Stimulated activated CD8-positive, alpha-beta memory T cell treated with anti-CD3 and anti-CD28 coated beads, Interleukin-15, amount 100 ng/mL, for 48 hours (primary cell): ENCODE measurements at regions not wholly inside any gene's neighbourhood (a gene's known extent, or its start where the extent isn't known, plus 50 kb on each side); places are given as distances from the start of the nearest gene placed in this dataset.
A peak's percentile ranks its signal among the peaks of the same experiment; 100 is the strongest.
"Not testable (repeated sequence)": the region's sequence is repeated elsewhere in the genome, so short reads cannot be mapped to it uniquely, and the experiment has no call there.

ENCODE experiments used
- DNase-seq, 2 donors: peaks; one replicate each; pipeline ENCODE4 v3.0.0-alpha.2; 2020; ENCODE audit warnings: low read depth in 2 of 2

- no peak for DNase-seq
These were observed 242.2 kb downstream of the EMX2 start for GRCh38 chr10:117784776-117785175.

GRCh38 chr10:117788911-117789310 lies 246.4 kb downstream of the EMX2 start:
- no peak for DNase-seq

- DNase-seq = no peak
These were observed 247.6 kb downstream of the EMX2 start for GRCh38 chr10:117790179-117790578.

GRCh38 chr10:117790621-117791020 lies 248.1 kb downstream of the EMX2 start:
- DNase-seq = no peak

- DNase-seq = no peak
These were observed 249.7 kb downstream of the EMX2 start for GRCh38 chr10:117792214-117792613.

- DNase-seq = no peak
These were observed 250.5 kb downstream of the RAB11FIP2 start for GRCh38 chr10:117796130-117796745.

GRCh38 chr10:117797296-117797695 lies 249.4 kb downstream of the RAB11FIP2 start:
- no peak for DNase-seq

GRCh38 chr10:117801691-117802090 lies 245.1 kb downstream of the RAB11FIP2 start:
- DNase-seq = no peak

GRCh38 chr10:117804470-117805011 lies 242.2 kb downstream of the RAB11FIP2 start:
- DNase-seq = no peak

- no peak for DNase-seq
These were observed 241.6 kb downstream of the RAB11FIP2 start for GRCh38 chr10:117805139-117805538.

GRCh38 chr10:117807441-117807840 lies 239.3 kb downstream of the RAB11FIP2 start:
- no peak for DNase-seq

- DNase-seq = not testable (repeated sequence)
These were observed 230.9 kb downstream of the RAB11FIP2 start for GRCh38 chr10:117815816-117816215.

- DNase-seq = no peak
These were observed 229.6 kb downstream of the RAB11FIP2 start for GRCh38 chr10:117817116-117817515.

GRCh38 chr10:117818721-117819120 lies 228.0 kb downstream of the RAB11FIP2 start:
- DNase-seq = no peak

- DNase-seq = no peak
These were observed 227.4 kb downstream of the RAB11FIP2 start for GRCh38 chr10:117819304-117819703.

- no peak for DNase-seq
These were observed 222.8 kb downstream of the RAB11FIP2 start for GRCh38 chr10:117823980-117824379.

GRCh38 chr10:117830205-117830604 lies 216.5 kb downstream of the RAB11FIP2 start:
- DNase-seq = no peak

- DNase-seq = peak in 1 of 2 donors; percentile 0
These were observed 215.9 kb downstream of the RAB11FIP2 start for GRCh38 chr10:117830787-117831212.

GRCh38 chr10:117838500-117839498 lies 207.9 kb downstream of the RAB11FIP2 start:
- DNase-seq = not testable (repeated sequence)

GRCh38 chr10:117856426-117856825 lies 190.3 kb downstream of the RAB11FIP2 start:
- not testable (repeated sequence) for DNase-seq

- DNase-seq = no peak
These were observed 186.6 kb downstream of the RAB11FIP2 start for GRCh38 chr10:117860135-117860534.

- no peak for DNase-seq
These were observed 185.9 kb downstream of the RAB11FIP2 start for GRCh38 chr10:117860823-117861222.
